SJSA1 (cell line): ENCODE measurements at regions not wholly inside any gene's neighbourhood (a gene's known extent, or its start where the extent isn't known, plus 50 kb on each side); places are given as distances from the start of the nearest gene placed in this dataset.
A peak's percentile ranks its signal among the peaks of the same experiment; 100 is the strongest.

ENCODE experiments used
- DNase-seq, 2 experiments: peaks; one replicate each; pipeline ENCODE4 v3.0.0-alpha.2; 2015 to 2020; ENCODE audit warnings: low spot score in 2 of 2, low read depth in 1 of 2
- H3K27ac ChIP-seq: fragments of 250-450 bp; sonication (Bioruptor Pico); 2 replicates; pipeline ENCODE4 v1.5.1; 2020; ENCODE audit warnings: mild to moderate bottlenecking, moderate library complexity
- H3K27me3 ChIP-seq: fragments of 250-450 bp; sonication (Bioruptor Pico); replicated peaks from 2 replicates; pipeline ENCODE4 v1.5.1; 2020; ENCODE audit warnings: mild to moderate bottlenecking, moderate library complexity
- H3K36me3 ChIP-seq: fragments of 250-450 bp; sonication (Bioruptor Pico); 2 replicates; pipeline ENCODE4 v1.5.1; 2020; ENCODE audit warnings: mild to moderate bottlenecking
- H3K4me1 ChIP-seq: fragments of 250-450 bp; sonication (Bioruptor Pico); replicated peaks from 2 replicates; pipeline ENCODE4 v1.6.1; 2021; ENCODE audit warnings: mild to moderate bottlenecking
- H3K4me3 ChIP-seq: fragments of 250-450 bp; sonication (Bioruptor Pico); 2 replicates; pipeline ENCODE4 v1.5.1; 2020; ENCODE audit warnings: mild to moderate bottlenecking
- H3K9me3 ChIP-seq: fragments of 250-450 bp; sonication (Bioruptor Pico); replicated peaks from 2 replicates; pipeline ENCODE4 v1.5.1; 2020; ENCODE audit warnings: mild to moderate bottlenecking

DNA sequence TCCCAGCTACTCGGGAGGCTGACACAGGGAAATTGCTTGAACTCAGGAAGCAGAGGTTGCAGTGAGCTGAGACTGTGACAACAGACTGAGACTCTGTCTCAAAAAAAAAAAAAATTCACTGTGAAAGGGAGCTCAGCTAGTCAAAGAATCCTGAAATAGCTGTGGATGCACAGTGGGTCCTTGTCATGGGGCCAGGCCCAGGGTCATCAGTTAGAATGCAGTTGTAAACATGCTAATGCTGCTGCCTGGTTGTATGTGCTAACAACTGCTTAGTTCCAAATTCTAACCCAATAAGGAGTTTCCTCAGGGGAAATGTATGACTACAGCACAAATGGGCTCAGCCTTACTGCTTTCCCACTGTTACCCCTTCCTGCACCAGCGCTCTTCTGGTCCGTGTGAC lies 84.0 kb downstream of the PALM2AKAP2 start:
- Histone ChIP-seq H3K9me3 (no peaks in the 10 kb centered on the region), H3K4me1 (peaks cover 7% of the 10 kb centered on the region), H3K36me3 (no peaks in the 10 kb centered on the region), H3K4me3 (no peak overlapping the region), H3K27me3 (no peaks in the 10 kb centered on the region), H3K27ac (no peak overlapping the region)
- DNase-seq: no peak

DNA sequence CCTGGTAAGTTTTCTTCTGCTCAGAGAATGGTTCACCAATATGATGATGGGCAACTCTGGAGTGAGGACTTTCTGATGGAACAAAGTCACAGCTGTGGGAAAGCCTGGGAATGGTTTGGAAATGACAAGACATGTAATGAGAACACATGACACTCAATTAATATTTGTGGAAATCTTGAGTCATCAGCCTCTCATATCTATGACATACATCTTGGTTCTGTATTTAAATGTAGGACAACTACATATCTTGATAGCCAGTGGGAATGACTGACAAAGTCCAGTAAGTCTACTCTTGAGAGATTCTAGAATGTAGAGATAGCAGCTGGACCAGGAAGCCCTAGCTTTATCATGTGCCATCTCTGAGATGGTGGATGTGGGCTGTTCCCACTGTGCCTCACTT lies 85.5 kb downstream of the PALM2AKAP2 start:
- Histone ChIP-seq H3K27ac (no peak overlapping the region), H3K27me3 (no peaks in the 10 kb centered on the region), H3K36me3 (no peaks in the 10 kb centered on the region), H3K9me3 (no peaks in the 10 kb centered on the region), H3K4me3 (no peak overlapping the region), H3K4me1 (peaks cover 7% of the 10 kb centered on the region)
- no peak for DNase-seq

DNA sequence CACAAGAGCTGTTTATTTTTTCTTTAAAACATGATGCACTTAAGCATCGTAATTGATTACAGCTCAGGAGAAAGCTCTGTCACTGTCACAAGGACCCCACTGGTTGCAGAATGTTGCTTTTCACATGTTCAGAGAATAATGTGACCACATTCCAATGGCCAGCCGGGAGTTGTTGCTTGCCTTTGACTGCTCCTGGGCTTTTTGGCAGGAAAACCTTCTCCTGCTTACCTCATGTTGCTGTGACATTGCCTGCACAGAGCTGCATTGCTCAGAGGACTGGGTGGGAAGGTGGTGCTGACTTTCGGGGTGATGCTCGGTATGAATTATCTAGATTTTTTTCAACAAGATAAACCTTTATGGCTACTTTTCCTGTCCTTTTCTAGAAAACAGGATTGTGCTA lies 88.2 kb downstream of the PALM2AKAP2 start:
- DNase-seq: peak; percentile 45 to 50
- H3K27ac ChIP-seq: no peak overlapping the region
- H3K4me3 ChIP-seq: no peak overlapping the region
- no peaks in the 10 kb centered on the region for H3K9me3 ChIP-seq
- no peaks in the 10 kb centered on the region; the same call in 1 of the 2 replicates for H3K36me3 ChIP-seq
- no peaks in the 10 kb centered on the region for H3K27me3 ChIP-seq
- peaks cover 7% of the 10 kb centered on the region for H3K4me1 ChIP-seq

DNA sequence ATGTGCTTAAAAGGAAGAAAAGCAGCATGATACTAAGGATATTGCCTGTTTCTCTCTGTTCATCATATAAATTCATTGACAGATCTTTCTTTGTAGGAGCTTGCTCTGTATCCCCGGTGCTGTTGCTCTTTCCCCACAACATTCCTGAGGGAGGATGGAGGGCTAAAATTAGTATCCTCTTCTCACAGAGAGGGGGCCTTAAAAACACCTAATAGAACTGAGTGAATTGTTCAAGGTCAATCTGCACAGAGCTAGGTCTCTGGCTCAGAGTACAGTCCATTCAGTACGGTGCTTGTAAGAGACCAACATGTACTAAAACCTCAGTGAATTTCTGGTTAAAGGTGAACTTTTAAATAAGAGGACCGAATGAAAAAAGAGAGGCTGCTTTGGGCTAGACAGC lies 88.7 kb downstream of the PALM2AKAP2 start:
- Histone ChIP-seq H3K4me1 (peaks cover 7% of the 10 kb centered on the region), H3K36me3 (no peaks in the 10 kb centered on the region; the same call in 1 of the 2 replicates), H3K27me3 (no peaks in the 10 kb centered on the region), H3K9me3 (no peaks in the 10 kb centered on the region), H3K27ac (no peak overlapping the region), H3K4me3 (no peak overlapping the region)
- DNase-seq: no peak

DNA sequence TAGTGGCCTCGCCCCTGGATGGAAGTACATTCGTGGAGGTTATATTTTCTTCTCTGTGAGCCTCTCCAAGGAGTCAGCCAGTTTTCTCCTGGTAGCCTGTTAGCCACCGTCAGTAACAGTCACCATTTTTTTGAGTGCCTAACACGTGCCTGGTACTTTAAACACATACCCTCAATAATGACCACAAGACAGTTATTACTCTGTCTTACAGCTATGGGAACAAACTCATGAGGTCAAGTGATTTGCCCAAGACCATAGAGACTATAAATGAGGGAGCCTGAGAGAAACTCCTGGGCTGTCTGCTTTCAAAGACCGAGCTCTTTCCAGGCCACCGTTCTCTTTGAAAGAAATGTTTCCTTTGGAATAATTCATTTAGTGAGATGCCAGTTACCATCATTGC lies 90.4 kb downstream of the PALM2AKAP2 start:
- no peak for DNase-seq
- H3K27ac ChIP-seq: no peak overlapping the region
- no peaks in the 10 kb centered on the region for H3K9me3 ChIP-seq
- H3K27me3 ChIP-seq: no peaks in the 10 kb centered on the region
- H3K36me3 ChIP-seq: peaks cover 4% of the 10 kb centered on the region; the same call in 1 of the 2 replicates
- H3K4me1 ChIP-seq: peaks cover 7% of the 10 kb centered on the region
- no peak overlapping the region for H3K4me3 ChIP-seq

DNA sequence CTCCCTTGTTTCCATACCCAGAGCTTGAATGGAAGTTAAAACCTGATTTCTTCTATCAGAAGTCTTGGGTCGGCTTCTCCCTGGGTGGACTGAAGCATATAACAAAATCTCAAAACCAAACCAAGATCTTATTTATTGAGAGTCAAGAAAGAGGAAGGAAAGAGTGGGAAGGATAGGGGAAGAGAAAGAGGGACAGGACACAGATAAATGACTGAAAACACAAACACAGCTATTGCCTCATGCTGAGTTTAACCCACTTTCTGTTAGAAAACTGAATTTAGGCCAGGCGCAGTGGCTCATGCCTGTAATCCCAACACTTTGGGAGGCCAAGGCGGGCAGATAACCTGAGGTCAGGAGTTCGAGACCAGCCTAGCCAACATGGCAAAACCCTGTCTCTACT lies 92.9 kb downstream of the PALM2AKAP2 start:
- H3K9me3 ChIP-seq: no peaks in the 10 kb centered on the region
- H3K36me3 ChIP-seq: peaks cover 6% of the 10 kb centered on the region
- peaks cover 19% of the 10 kb centered on the region for H3K4me1 ChIP-seq
- no peak for DNase-seq
- no peaks in the 10 kb centered on the region for H3K27me3 ChIP-seq
- no peak overlapping the region for H3K4me3 ChIP-seq
- no peak overlapping the region for H3K27ac ChIP-seq

DNA sequence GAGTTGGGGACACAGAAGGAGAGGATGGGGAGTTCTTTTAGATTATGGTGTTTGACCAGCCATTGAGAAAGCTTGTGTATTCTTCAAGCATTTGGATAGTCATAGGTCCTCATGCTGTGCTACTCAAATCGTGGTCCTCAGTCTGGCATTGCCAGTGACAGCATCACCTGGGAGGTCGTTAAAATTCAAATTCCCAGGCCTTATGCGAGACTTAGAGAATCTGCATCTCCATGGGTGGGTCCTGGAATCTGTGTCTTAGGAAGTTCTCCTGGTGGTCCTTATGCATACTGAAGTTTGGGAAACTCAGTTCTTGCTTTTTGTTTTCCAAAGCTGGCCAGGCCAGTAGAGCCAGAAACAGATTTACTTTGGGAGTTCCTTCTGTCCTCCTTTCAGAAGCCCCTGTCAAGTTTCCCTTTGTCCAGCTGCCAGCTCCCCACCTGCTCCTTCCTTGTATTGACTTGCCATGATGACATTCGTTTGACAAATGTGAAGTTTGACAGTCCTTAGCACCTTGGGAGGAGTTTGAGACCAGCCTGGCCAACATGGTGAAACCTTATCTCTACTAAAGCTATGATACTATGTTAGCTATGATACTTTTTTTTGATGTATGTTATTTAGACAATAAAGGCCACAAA lies 95.6 kb downstream of the PALM2AKAP2 start:
- H3K4me3 ChIP-seq: no peak overlapping the region
- peaks cover 12% of the 10 kb centered on the region for H3K4me1 ChIP-seq
- no peaks in the 10 kb centered on the region for H3K27me3 ChIP-seq
- no peak overlapping the region for H3K27ac ChIP-seq
- H3K9me3 ChIP-seq: no peaks in the 10 kb centered on the region
- H3K36me3 ChIP-seq: peaks cover 7% of the 10 kb centered on the region
- no peak for DNase-seq

DNA sequence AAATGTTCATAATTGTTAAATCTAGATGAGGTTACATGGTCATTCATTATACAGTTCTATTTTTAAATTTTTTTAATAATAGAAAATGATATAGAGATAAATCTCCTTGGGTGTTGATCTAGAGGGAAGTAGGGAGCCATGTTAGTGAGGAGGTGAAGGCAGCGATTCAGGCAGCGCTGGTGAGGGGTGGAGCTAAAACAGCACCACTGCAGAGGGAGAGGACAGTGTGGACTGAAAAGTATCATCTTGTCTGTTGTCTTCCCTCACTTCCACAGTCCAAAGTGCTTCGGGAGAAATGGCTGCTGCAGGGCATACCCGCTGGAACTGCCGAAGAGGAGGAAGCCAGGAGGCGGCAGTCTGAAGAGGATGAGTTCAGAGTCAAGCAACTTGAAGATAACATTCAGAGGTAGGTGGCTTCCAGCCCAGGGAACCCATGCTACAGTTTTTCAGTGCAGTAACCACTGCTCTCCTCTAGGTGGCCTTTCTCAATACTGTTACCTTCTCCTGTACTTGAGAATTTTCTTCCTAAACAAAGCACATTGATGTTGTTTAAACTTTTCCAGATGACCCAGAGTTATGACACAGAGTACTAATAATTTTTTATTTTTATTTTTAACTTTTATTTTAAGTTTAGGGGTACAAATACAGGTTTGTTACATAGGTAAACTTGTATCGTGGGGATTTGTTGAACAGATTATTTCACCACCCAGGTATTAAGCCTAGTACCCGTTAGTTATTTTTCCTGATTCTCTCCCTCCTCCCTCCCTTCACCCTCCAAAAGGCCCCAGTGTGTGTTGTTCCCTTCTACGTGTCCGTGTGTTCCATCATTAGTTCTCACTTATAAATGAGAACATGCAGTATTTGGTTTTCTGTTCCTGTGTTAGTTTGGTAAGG lies 100.5 kb downstream of the PALM2AKAP2 start:
- Histone ChIP-seq H3K9me3 (no peaks in the 10 kb centered on the region), H3K4me3 (no peak overlapping the region), H3K36me3 (peaks cover 13% of the 10 kb centered on the region), H3K4me1 (peaks cover 14% of the 10 kb centered on the region), H3K27ac (no peak overlapping the region), H3K27me3 (no peaks in the 10 kb centered on the region)
- peak in 1 of 2 experiments; percentile 5 for DNase-seq

DNA sequence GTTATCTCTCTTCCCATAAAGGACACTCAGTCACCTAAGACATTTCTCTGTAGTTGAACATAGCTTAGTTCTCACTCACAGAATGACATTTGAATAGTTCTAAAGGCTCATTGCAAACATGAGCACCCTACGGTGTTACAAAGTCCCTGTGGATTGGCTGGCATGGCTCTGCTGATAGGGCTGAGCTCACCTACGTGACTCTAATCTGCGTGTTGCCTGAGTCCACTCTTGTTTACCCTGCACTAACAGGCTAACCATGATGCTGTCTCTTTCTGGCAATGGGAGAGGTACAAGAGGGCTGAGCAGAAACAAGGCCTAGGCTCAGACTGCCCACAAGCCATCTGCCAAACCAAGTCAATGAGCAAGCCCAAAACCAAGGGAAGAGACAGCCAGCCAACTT lies 103.6 kb downstream of the PALM2AKAP2 start:
- H3K27ac ChIP-seq: no peak overlapping the region
- no peaks in the 10 kb centered on the region for H3K27me3 ChIP-seq
- DNase-seq: no peak

DNA sequence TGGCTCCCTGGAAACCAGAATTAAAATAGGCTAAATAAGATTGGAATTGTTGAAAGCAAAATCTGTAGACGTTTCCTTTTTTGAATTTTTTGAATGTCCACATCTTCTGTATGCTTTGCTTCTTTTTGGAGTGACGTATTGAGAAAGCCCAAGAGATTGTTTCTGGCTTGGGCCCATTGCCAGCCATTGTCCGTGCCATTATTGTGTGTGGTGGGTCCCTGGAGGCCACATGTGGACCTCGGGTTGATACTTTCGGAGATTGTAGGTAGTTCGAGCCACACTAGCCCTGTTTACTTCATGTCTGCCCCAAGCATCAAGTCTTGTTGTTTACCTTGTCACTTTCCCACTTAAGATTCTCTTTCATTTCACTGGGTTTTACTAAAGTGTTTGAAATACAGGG lies 106.0 kb downstream of the PALM2AKAP2 start:
- H3K27me3 ChIP-seq: no peaks in the 10 kb centered on the region
- peak; percentile 74 to 79 for DNase-seq

More for the DNA sequence above, 103.6 kb downstream of the PALM2AKAP2 start:
- H3K36me3 ChIP-seq: peaks cover 11% of the 10 kb centered on the region
- H3K4me1 ChIP-seq: peaks cover 29% of the 10 kb centered on the region
- no peak overlapping the region for H3K4me3 ChIP-seq
- no peaks in the 10 kb centered on the region for H3K9me3 ChIP-seq

DNA sequence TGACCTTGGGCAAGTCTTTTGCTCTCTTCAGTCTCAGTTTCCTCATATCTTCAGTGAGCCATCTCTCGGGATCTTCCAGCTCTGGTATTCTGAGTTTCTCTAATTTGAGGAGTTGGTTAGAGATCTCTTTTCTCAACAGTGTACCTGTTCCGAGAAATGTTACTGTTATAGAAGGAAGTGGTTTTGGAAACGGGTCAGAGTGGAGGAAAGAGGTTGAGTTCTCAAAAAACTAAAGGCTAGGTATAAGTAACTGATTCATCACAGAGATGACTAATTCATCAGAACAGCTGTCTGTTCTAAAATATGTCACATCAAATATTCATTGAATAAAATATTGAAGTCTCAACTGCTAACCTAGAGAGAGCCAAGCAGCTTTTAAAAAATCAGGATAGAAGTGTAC lies 106.6 kb downstream of the PALM2AKAP2 start:
- Histone ChIP-seq H3K27ac (peak overlapping the region; percentile 82), H3K36me3 (peaks cover 8% of the 10 kb centered on the region), H3K27me3 (no peaks in the 10 kb centered on the region), H3K4me3 (no peak overlapping the region), H3K4me1 (peaks cover 29% of the 10 kb centered on the region), H3K9me3 (no peaks in the 10 kb centered on the region)
- no peak for DNase-seq

More for the DNA sequence above, 106.0 kb downstream of the PALM2AKAP2 start:
- no peak overlapping the region for H3K4me3 ChIP-seq
- H3K36me3 ChIP-seq: peaks cover 13% of the 10 kb centered on the region
- no peaks in the 10 kb centered on the region for H3K9me3 ChIP-seq
- H3K4me1 ChIP-seq: peaks cover 29% of the 10 kb centered on the region
- H3K27ac ChIP-seq: peak overlapping the region; percentile 82

DNA sequence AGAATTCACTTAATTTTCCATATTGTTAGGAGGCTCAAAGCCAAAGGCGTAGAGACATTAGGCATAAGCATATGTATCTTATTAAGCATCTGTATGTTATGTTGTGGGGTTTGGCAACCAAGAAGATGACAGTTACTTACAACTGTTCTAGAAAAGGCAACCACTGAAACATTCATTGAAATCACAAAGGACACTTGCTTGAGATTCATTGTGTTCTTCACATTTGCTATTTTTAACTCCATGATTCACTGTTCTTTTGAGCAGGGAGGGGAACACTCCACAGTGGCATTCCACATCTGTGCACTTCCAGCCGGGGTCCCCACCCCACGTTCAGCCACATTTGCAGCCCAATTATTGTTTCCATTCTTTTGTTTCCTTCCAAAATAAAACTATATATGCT lies 107.1 kb downstream of the PALM2AKAP2 start:
- Histone ChIP-seq H3K36me3 (peaks cover 7% of the 10 kb centered on the region), H3K4me1 (peaks cover 29% of the 10 kb centered on the region), H3K27ac (peak overlapping the region; percentile 82), H3K27me3 (no peaks in the 10 kb centered on the region), H3K4me3 (no peak overlapping the region), H3K9me3 (no peaks in the 10 kb centered on the region)
- DNase-seq: peak in 1 of 2 experiments; percentile 70

DNA sequence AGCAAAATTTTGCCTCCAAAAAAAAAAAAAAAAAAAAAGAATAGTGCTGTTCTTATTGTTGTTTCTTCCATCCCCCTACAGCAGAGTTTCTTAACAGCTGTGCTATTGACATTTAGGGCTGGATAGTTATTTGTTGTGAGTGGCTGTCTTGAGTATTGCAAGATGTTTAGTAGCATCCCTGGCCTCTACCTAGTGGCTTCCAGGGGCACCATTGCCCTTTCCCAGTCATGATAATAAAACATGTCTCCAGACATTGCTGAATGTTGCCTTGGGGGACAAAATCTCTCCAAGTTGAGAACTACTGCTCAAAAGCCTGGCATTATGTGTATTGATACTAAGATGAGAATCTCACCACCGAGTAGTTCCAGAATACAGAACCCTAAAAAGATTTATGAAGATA lies 108.7 kb downstream of the PALM2AKAP2 start:
- Histone ChIP-seq H3K4me3 (no peak overlapping the region), H3K4me1 (peaks cover 35% of the 10 kb centered on the region), H3K9me3 (no peaks in the 10 kb centered on the region), H3K27ac (no peak overlapping the region), H3K27me3 (no peaks in the 10 kb centered on the region), H3K36me3 (peaks cover 5% of the 10 kb centered on the region; the same call in 1 of the 2 replicates)
- DNase-seq: no peak

DNA sequence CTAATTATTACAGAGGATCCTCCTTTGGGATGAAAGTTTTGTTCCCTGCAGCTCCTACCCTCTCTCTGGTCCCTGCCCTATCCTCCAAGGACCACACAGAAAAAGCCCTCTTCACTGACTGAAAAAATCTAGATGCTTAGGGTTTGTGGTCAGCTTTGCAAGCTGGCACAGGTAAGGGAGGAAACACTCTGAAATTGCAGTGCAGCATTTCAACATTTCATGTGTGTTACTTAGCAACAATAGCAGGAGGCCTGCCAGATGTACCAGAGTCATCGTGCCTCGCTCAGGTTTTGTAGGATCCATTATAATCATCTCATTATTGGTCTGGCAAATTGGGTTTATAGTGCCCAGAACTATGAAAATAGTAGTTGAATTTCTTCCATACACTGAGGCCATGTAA lies 109.5 kb downstream of the PALM2AKAP2 start:
- no peaks in the 10 kb centered on the region for H3K9me3 ChIP-seq
- no peak overlapping the region for H3K27ac ChIP-seq
- no peaks in the 10 kb centered on the region for H3K27me3 ChIP-seq
- H3K36me3 ChIP-seq: peaks cover 5% of the 10 kb centered on the region; the same call in 1 of the 2 replicates
- H3K4me3 ChIP-seq: no peak overlapping the region
- DNase-seq: no peak
- peaks cover 38% of the 10 kb centered on the region for H3K4me1 ChIP-seq
